ENCODE measurements at regions not wholly inside any gene's neighbourhood (a gene's known extent, or its start where the extent isn't known, plus 50 kb on each side); places are given as distances from the start of the nearest gene placed in this dataset.

- no peak for TF ChIP-seq FOXP2 (optimal IDR thresholded peaks at IDR 0.05; ENCODE audit: borderline replicate concordance, extremely low read depth, extremely low read length, insufficient read depth)
- TF ChIP-seq POLR2AphosphoS5 (IDR thresholded peaks at IDR 0.05; ENCODE audit: low read depth, low read length) = no peak
- TF ChIP-seq SIN3A (IDR thresholded peaks at IDR 0.05; ENCODE audit: borderline replicate concordance, insufficient read depth, low read length) = no peak
- no peak for TF ChIP-seq REST (IDR thresholded peaks at IDR 0.05; ENCODE audit: insufficient read depth in 1 of 2, low read depth in 2 of 2, low read length in 2 of 2)
- TF ChIP-seq TAF1 (IDR thresholded peaks at IDR 0.05; ENCODE audit: borderline replicate concordance, insufficient read depth, low read length) = no peak
Measured at GRCh38 chrX:134747006-134747405, 50.0 kb downstream of the PABIR2 start.

GRCh38 chrX:134746410-134746785, 50.6 kb downstream of the PABIR2 start:
- TF ChIP-seq TAF1 (IDR thresholded peaks at IDR 0.05; ENCODE audit: borderline replicate concordance, insufficient read depth, low read length) (no peak), POLR2AphosphoS5 (IDR thresholded peaks at IDR 0.05; ENCODE audit: low read depth, low read length) (no peak), REST (IDR thresholded peaks at IDR 0.05; ENCODE audit: insufficient read depth in 1 of 2, low read depth in 2 of 2, low read length in 2 of 2) (no peak)

GRCh38 chrX:134745636-134746409, 51.2 kb downstream of the PABIR2 start:
- TF ChIP-seq SIN3A (IDR thresholded peaks at IDR 0.05; ENCODE audit: borderline replicate concordance, insufficient read depth, low read length) = no peak
- TF ChIP-seq TAF1 (IDR thresholded peaks at IDR 0.05; ENCODE audit: borderline replicate concordance, insufficient read depth, low read length) = no peak
- no peak for TF ChIP-seq POLR2AphosphoS5 (IDR thresholded peaks at IDR 0.05; ENCODE audit: low read depth, low read length)

GRCh38 chrX:134743091-134743490, 53.9 kb downstream of the PABIR2 start:
- no peak for TF ChIP-seq POLR2AphosphoS5 (IDR thresholded peaks at IDR 0.05; ENCODE audit: low read depth, low read length)
- TF ChIP-seq FOXP2 (optimal IDR thresholded peaks at IDR 0.05; ENCODE audit: borderline replicate concordance, extremely low read depth, extremely low read length, insufficient read depth) = no peak
- TF ChIP-seq SIN3A (IDR thresholded peaks at IDR 0.05; ENCODE audit: borderline replicate concordance, insufficient read depth, low read length) = no peak
- no peak for TF ChIP-seq REST (IDR thresholded peaks at IDR 0.05; ENCODE audit: insufficient read depth in 1 of 2, low read depth in 2 of 2, low read length in 2 of 2)
- TF ChIP-seq TAF1 (IDR thresholded peaks at IDR 0.05; ENCODE audit: borderline replicate concordance, insufficient read depth, low read length) = no peak

- no peak for TF ChIP-seq TAF1 (IDR thresholded peaks at IDR 0.05; ENCODE audit: borderline replicate concordance, insufficient read depth, low read length)
- no peak for TF ChIP-seq SIN3A (IDR thresholded peaks at IDR 0.05; ENCODE audit: borderline replicate concordance, insufficient read depth, low read length)
- no peak for TF ChIP-seq FOXP2 (optimal IDR thresholded peaks at IDR 0.05; ENCODE audit: borderline replicate concordance, extremely low read depth, extremely low read length, insufficient read depth)
- TF ChIP-seq POLR2AphosphoS5 (IDR thresholded peaks at IDR 0.05; ENCODE audit: low read depth, low read length) = no peak
- no peak for TF ChIP-seq REST (IDR thresholded peaks at IDR 0.05; ENCODE audit: insufficient read depth in 1 of 2, low read depth in 2 of 2, low read length in 2 of 2)
Measured at GRCh38 chrX:134742573-134742972, 54.4 kb downstream of the PABIR2 start.

All from PFSK-1 (cell line).